ENCODE measurements at regions not wholly inside any gene's neighbourhood (a gene's known extent, or its start where the extent isn't known, plus 50 kb on each side); places are given as distances from the start of the nearest gene placed in this dataset.
"Not testable (repeated sequence)": the region's sequence is repeated elsewhere in the genome, so short reads cannot be mapped to it uniquely, and the experiment has no call there.

DNA sequence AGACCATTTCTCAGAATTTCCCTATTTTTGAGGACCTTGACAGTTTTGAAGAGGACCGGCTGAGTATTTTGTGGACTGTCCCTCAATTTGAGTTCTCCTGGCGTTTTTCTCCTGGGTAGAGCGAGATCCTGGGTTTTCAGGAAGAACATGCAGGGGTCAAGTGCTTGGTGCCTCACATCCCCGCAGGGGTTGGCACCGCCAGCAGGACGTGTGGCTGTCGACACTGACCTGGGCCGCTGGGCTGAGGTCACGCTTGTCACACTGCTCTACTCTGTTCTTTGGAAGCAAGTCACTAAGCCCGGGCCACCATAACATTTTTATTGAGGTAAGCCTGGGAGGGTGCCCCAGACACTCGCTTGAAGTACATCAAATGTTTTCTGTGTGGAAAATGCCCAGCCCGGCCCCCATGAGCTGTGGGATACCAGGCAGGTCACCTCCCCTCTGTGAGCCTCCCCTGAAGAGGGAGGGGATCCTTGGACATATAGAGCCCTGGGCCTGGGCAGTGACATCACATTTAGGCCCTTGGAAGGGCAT lies 112.0 kb downstream of the NPIPB11 start:
- DNase-seq: not testable (repeated sequence)

DNA sequence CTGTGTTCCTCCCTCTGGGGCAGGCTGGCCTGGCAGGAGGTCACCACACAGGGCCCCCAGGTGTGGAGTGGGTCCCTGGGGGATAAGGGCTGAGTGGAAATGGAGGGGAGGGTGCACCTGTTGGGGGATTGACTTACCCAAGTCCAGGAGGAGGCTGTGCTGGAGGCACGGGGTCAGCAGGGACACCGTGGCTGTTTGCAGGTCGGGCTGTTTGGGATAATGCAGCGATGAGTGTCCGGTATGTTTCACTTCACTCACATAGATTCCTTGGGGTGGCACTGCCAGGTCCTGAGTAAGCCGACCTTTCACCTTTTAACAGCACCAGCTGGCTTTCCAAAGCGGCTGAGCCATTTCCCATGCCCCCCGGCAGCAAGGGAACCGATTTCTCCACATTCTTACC lies 113.0 kb downstream of the NPIPB11 start:
- DNase-seq: not testable (repeated sequence)

DNA sequence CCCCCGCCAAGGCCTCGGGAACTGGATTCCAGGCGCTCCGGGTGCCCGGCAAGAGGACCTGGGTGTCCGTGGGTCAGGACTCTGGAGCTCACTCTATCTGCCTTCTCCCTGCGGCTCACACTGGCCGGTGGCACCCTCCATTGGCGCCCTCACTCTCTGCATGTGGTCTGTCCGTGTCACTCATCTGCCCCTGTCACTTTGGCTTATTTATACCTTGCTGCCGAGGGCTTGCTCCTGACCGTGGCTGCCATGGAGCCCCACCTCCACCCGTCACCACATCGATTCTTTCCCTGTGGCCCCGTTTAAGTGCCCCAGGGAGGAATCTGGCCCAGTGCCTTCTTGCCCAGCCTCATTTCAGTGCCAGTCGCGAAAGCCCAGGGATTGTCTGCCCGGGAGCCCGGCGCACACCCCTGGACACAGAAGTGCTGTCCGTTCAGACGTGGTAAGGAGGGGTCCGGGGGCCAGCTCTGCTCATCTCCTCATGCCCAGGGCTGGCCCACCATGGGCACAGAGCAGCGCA lies 113.5 kb downstream of the NPIPB11 start:
- DNase-seq: not testable (repeated sequence)

DNA sequence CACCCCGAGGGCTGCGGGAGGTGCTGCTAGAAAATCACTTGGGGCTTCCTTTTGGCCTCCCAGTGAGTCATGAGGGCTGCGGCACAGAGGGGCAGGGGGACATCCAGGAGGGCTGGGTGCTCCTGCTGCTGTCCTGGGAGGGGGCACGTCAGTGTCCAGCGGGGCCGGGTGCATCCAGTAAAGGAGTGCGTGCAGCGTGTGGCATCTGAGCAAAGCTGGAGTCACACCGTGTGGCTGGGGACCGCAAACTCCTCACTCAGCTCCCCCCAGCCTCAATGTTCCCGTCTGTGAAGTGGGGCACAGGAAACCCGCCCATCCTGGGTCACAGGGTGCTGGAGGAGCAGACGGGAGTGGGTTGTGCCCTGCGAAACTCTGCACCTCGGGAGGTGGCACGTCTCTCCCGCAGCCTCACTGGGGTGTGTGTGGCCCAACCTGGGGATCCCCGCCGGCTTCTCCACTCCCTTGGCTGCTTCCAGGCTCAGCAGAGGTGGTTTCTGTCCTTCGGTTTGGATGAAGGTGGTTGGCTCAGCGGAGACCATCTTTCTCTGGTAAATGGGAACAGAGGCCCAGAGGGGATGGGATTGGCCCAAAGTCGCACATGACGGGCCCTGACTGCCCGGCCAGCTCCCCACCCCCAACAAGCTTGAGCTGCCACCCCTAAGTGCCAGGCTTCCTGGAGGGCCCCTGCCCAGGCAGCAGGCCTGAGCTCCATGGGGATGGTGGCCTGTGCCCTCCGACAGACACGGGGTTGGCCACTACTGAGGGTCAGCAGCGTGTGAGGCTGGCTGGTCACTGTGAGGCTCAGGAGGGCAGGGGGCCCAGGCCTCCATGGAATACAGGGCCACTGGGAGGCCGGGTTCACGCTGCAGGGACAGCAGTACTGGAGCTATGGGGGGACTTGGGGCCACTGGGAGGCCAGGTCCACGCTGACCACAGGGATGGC lies 114.9 kb downstream of the NPIPB11 start:
- not testable (repeated sequence) for DNase-seq

DNA sequence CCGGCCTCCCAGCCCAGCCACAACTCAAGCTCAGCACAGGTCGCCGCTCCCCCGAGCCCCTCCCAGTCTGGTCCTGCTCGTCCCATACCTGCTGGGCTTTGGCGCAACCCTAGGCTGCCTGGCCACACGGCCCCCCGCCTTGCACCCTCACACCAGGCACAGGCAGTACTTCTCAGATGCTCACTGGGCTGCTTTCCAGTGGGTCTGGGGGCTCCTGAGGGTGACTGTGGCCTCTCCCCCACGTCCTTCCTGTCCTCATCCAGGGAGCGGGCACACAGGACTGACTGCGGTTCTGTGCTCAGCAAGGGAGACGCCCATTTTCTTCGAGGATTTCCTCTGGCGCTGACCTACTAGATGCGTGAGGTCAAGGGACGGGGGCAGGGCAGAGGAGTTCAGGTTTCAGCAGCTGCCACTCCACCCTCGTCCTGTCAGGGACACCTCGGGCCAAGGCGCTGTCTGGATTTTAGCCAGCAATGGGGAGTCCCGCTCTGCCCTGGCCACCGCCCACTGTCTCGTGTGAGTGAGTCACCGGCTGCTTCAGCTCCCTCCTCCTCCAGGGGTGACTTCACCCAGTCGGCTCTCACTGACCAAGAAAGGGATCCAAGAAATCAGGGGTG lies 115.8 kb downstream of the NPIPB11 start:
- DNase-seq: no peak

DNA sequence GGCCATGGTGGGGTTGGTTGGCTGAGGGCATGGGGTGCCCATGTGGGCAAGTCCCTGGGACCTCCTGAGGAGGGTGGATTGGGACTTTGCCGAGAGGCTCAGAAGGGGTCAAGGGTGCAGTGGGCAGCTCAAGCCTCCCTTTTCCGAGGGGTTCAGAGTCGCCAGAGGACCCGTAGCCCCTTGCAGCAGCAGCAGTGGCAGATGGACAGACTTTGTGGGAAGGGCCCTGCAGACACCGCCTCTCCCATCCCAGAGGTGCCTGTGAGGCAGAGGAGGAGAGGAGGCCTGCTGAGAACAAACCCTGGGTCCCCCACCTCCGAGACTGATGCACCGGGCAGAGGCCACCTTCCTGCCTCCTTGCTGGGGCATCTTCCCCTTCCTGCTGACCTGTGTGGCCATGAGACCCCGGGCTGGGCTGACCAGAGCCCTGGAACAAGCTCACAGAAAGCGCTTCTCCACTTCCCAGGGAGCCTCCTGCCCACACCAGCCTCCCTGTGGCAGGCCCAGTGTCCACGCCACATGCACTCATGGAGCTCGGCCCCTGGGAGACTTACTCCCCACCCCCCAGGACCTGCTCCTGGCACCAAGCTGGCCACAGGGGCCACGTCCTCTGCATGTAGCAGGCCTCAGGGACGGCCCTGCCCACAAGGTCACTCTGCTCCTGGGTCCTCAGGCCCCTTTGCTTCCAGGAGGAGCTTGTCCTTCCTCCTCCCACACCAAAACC lies 116.8 kb downstream of the NPIPB11 start:
- DNase-seq: not testable (repeated sequence)

DNA sequence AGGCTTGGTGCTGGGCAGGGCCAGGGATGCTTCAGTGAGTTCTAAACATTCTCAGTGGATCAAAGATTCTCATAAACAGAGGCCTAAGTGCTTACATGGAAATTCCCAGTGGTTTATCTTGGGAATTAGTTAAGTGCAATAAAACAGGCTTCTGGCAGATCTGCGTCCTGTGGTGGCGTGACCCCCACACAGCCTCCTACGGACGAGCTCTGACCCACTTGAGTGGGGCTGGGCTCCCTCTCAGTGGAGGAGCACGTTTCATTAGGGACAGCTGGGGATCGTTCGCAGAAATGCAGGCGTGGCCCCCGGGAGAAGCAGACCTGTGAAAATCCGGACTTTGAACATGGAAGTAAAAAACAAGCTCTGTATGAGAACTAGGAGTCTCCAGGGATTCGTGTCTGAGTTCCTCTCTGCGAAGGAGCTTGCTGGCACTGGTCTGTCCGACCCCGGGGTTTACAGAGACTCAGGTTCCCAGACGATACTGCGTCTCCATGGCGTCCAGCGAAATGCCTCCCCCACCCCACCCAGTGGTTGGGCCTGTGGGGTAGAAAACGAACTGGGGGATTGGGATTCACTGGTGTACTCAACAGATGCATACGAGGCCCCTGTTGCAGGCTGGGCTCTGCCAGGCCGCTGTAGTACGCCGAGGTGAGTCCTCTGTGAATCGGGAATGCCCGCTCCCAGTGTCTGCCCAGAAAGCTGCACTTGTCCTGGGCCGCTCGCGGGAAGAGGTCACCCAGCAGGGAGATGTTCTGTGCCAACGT lies 117.6 kb downstream of the NPIPB11 start:
- DNase-seq: not testable (repeated sequence)

DNA sequence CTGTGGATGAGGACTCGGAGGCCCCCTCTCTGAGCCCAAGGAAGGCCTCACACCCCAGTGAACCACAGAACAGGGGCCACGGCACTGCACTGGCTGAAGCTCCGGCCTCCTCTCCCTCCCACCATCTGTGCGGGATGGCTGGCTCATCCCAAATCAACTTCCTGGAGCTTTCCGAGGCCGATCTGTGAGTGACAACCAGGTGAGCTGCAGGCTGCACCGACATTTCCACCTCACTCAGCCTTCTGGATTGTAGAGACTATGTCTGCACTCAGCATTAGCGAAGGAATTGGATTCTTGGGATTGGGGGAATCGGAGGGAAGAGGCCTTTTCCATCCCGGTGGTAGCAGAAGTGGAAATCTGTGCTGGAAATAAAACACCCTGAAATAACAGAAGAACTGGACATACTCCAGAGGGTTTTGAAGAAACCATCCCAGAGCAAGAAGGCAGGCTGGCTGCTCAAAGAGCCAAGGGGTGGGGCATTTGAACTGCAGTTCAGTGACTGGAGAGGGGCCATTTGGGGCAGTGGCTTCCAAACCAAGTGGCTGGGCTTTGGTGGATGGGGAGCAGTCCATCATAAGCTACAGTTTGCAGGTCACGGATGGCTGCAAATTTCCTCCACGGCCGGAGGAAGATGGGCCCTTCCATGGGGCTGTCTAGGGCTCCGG lies 118.5 kb downstream of the NPIPB11 start:
- not testable (repeated sequence) for DNase-seq

DNA sequence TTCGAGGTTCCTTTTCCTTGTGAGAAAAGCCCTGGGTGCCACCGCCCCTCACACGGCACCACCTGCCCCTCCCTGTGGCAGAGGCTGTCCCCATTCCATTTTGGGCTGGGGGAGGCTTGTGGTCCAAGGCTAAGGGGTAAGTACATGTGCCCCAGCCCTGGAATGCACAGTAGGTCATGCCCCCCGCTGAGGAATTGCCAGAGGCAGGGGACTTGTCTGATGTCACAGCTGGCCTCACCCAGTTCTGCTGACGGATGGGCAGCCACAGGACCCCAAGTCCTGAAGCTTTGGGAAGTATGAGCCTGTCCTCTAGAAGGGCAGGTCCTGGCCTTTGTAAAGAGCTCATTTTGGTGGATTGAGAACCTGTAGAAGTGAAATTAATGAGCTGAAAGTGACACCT lies 119.3 kb downstream of the NPIPB11 start:
- not testable (repeated sequence) for DNase-seq

DNA sequence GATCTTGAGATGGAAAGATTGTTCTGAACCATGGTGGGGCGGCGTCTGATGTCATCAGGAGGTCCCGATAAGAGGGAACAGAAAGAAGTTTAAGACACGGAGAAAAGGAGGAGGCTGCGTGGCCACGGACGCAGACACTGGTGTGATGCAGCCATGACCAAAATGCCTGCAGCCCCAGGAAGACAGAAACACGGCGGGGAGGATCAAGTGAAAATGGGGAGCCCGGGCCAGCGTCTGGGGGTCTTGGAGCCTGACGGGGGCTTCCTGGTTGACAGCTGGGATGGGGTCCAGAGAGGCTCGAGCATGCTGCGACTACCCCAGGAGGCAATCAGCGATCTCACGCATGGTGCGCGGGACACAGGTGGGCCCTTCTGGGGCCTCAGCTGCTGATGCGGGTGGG lies 119.7 kb downstream of the NPIPB11 start:
- not testable (repeated sequence) for DNase-seq

DNA sequence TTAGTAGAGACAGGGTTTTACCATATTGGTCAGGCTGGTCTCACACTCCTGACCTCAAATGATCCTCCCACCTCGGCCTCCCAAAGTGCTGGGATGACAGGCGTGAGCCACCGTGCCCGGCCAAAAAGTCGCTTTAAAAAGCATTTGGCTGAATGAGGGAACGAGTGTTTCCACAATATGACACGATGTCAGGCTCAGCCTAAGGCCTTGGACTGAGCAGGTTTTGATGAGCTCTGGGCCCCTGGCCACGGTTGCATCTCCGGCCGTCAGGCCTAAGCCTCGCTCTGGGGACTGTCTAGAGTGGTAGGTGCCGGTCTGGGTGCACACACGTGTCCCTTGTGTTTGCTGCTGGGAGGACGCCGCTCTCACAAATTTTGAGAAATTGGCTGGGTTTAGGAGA lies 120.3 kb downstream of the NPIPB11 start:
- DNase-seq: not testable (repeated sequence)

DNA sequence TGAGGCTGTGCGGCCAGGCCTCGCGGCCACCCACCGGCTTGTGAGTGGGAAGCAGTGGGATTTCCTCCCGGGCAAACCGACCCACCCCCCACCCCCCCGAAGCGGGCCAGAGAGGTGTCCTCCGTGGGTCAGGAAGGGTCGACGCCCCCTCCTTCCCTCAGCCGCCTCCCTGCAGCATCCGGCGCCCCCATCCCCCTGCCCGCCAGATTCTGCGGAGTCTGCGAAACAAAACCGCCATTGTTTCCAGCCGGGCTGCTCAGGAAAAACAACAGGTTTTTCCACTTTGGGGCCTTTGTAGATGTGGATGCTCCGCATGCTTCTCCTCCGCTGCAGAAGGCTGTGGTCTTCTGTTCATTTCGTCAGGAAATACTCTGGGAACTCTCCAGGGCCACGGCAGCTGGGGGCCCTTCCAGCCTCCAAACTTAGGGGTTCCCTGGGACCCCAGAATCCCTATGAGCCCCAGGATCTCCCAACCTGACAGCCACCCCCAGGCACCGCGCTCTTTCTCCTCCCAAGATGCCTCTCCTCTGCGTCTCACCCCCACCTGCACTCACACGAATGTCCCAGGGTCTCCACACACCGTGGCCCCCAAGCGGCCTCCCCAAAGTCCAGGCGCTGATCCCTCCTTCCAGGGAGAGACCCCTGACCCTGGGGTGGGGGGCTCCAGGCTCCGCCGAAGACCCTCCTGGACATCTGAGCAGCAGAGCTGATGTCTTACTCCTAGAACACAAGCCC lies 121.2 kb downstream of the NPIPB11 start:
- not testable (repeated sequence) for DNase-seq

DNA sequence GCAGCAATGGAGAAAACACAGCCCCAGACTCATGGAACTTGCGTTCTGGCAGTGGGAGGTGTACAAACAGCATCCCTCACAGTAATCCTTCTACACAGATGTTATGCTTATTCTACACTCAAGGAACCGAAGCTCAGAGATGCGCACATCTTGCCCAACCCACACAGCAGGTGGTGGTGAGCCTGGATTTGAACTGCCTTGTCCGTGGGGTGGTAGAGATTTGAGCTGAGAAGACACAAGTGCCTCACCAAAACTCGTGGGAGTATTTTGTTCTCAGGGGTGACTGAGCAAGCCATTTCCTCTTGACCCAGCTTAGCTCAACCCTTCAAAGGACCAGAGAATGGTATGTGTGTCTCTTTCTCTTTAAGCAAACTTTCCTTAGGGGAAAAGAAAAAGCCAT lies 121.8 kb downstream of the NPIPB11 start:
- not testable (repeated sequence) for DNase-seq

DNA sequence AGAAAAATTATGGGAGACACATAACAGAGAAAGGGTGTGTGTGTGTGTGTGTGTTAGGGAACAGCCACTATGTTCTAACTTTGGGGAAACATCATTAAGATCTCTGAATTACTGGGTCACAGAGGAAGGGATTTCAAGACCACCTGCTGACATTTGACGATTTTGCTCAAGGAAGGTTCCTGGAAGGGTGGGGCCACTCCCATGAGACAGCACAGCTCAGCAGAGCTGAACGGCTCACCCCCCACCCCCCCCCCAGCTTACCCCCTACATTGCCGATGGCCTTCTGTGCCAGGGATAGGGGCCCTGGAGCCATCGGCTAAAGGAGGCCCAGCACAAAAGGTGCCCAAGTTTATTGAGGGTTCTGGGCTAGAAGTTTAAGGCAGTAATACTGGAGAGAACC lies 122.4 kb downstream of the NPIPB11 start:
- DNase-seq: not testable (repeated sequence)

DNA sequence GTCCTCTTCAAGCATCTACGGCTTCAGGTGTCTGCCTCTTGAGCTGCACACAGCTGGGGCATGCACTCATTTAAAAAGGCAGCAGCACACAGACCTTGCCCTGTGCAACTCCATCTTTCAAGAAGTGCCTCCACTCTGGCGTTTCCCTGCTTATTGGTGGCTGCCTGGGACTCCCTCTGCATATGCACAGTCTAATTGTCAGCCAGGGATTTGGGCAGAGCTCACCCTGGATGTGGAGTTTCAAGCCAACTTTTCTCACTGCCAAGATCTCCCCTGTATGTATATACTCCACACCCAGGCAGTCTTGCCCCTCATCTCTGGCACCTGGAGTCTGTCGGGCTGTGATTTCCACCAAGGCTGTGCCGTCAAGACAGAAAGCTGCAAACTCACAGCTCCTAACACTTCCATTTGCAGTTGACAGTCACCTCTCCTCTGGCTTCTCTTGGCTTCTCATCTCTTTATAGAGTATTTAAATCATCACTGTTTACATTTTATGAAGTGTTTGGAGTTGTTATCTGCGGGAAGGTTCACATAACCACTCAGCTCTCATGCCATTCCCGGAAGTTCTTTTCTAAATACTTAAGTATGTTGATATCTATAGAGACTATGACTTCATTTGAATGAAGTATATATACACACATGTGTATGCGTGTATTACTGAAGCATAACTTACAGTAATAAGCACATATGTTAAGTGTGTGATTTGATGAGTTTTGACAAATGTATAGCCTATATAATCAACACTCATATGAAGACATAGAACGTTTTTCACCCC lies 128.2 kb downstream of the NPIPB11 start:
- DNase-seq: not testable (repeated sequence)

DNA sequence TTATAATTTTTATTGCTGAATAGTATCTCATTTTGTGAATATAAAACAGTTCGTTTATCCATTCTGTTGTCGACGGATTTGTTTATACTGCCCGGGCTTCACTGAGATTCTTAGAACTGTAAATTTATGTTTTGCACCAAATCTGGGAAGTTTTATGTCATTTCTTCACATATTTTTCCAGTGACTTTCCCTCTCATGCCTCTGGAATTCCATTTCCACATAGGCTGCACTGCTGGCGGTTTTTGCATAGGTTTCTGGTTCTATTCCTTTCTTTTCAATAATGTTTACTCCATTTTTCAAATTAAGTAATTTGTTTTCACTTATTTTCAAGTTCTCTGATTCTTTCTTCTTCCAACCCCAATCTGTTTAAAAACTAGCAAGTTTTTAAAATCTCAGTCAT lies 130.1 kb downstream of the NPIPB11 start:
- not testable (repeated sequence) for DNase-seq

DNA sequence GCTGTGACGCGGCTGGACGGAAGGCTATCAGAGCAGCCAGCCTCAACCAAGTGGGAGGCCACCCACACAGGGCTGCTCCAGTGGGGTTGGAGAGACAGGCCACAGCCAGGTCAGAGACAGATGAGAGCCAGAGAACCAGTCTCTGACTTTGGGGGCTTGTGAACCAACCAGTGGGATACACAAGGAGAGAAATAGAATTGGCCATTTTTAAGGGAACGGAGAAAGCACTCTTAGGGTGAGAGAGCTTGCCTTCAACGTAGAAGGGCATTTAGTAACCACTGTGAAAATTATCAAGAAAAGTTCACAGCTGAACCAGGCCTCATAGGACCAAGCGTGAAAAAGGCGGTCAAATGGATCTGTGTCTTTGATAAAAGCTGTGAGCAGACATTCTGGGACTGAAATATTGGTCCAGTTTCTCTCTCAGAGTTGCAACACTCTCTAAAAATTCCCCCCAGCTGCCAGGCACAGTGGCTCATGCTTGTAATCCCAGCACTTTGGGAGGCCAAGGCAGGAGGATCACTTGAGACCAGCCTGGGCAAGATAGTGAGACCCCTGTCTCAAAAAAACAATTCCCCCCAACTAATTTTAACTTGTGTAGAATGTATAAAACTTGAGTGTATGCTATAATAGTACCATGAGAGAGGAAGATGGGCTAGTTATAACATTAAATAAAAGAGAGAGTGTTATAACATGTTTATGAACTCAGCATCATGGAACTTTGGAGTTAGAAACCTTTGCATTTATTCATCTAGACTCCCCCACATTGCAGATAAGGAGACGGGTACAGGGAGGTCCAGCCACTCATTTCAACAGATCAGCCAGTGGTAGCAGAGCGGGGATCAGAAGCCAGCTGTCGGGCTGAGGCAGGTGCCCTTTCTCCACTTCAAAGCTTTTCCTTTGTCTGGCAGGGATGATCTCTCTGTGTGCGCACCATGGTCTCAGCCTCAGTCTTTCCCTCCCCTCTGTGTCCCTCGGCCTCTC lies 132.2 kb downstream of the NPIPB11 start:
- not testable (repeated sequence) for DNase-seq

DNA sequence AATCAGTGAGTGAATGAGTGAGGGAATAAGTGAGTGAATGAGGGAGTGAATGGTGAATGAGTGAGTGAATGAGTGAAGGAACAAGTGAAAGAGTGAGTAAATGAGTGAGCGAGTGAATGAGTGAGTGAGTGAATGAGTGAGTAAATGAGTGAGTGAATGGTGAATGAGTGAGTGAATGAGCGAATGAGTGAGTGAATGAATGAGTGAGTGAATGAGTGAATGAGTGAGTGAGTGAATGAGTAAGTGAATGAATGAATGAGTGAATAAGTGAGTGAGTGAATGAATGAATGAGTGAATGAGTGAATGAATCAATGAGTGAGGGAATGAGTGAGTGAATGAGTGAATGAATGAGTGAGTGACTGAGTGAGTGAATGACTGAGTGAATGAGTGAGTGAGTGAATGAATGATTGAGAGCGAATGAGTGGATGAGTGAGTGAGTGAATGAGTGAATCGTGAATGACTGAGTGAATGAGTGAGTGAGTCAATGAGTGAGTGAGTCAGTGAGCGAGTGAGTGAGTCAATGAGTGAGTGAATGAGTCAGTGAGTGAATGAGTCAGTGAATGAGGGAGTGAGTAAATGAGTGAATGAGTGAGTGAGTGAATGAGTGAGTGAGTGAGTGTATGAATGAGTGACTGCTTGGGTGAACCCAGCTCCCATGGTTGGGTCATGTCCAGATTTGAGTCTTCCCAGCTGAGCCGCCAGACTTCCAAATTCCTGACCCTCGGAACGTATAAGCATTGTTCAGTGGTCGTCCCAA lies 133.0 kb downstream of the NPIPB11 start:
- not testable (repeated sequence) for DNase-seq
